Hematopoietic multipotent progenitor cell (in vitro differentiated cells): ENCODE measurements at regions not wholly inside any gene's neighbourhood (a gene's known extent, or its start where the extent isn't known, plus 50 kb on each side); places are given as distances from the start of the nearest gene placed in this dataset.
"Not testable (repeated sequence)": the region's sequence is repeated elsewhere in the genome, so short reads cannot be mapped to it uniquely, and the experiment has no call there.

Experiments used
- DNase-seq, 3 donors: peaks; one replicate each; pipeline ENCODE4 v3.0.0-alpha.2; 2011 to 2015; ENCODE audit warnings: low read depth in 2 of 3, low spot score in 2 of 3

DNA sequence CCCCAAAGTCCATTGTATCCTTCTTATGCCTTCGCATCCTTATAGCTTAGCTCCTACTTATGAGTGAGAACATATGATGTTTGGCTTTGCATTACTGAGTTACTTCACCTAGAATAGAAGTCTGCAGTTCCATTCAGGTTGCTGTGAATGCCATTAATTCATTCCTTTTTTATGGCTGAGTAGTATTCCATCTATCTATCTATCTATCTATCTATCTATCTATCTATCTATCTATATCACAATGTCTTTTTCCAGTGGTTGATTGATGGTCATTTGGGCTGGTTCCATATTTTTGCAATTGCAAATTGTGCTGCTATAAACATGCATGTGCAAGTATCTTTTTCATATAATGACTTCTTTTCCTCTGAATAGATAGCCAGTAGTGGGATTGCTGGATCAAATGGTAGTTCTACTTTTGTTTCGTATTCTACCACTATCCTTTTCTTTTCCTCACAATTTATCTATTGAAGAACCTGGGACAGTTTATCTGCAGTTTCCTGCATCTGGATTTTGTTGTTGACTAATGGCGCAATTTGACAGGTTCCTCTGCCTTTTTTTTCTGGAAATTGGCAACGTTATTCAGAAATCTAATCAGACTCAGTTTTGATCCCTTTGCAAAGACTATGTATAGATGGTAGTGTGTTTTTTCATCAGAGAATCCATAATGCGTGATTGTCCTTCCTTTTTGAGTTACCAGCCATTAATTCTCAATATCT is 287.2 kb downstream of the ARL4A start:
- DNase-seq: no peak

GRCh38 chr7:12975412-12975811 is 288.0 kb downstream of the ARL4A start:
- no peak for DNase-seq

GRCh38 chr7:12979181-12979580 is 291.7 kb downstream of the ARL4A start:
- no peak for DNase-seq

- no peak for DNase-seq
These were observed 294.7 kb downstream of the ARL4A start for GRCh38 chr7:12982178-12982577.

GRCh38 chr7:12984117-12984516 is 296.7 kb downstream of the ARL4A start:
- no peak for DNase-seq

DNA sequence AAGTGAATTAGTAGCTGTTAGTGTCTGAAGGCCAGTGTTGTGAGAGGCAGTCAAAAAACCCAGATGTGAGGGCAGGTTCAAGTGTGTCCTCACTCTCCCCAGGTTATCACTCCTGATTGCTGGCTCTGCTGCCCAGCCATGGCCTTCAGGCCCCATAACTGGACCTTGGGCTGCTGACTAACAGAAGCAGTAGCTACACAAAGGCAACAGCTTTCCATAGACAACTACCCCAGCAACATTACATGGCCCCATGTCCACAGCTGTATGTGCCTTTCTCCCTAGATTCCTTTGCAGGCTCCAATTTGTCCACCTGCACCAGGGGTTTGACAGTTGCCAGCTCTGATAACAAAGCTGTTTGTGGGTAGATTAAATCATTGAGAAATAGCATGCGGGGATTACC is 297.8 kb downstream of the ARL4A start:
- DNase-seq: no peak

GRCh38 chr7:12985752-12986151 is 298.3 kb downstream of the ARL4A start:
- DNase-seq: no peak

GRCh38 chr7:12987238-12987637 is 299.8 kb downstream of the ARL4A start:
- no peak for DNase-seq

GRCh38 chr7:12990440-12990839 is 303.0 kb downstream of the ARL4A start:
- DNase-seq: no peak

- no peak for DNase-seq
These were observed 305.6 kb downstream of the ARL4A start for GRCh38 chr7:12993025-12993424.

GRCh38 chr7:12995912-12996469 is 308.6 kb downstream of the ARL4A start:
- no peak for DNase-seq

GRCh38 chr7:13007331-13007730 is 319.9 kb downstream of the ARL4A start:
- DNase-seq: no peak

- no peak for DNase-seq
These were observed 322.1 kb downstream of the ARL4A start for GRCh38 chr7:13009517-13009916.

GRCh38 chr7:13014011-13014410 is 326.6 kb downstream of the ARL4A start:
- DNase-seq: no peak

DNA sequence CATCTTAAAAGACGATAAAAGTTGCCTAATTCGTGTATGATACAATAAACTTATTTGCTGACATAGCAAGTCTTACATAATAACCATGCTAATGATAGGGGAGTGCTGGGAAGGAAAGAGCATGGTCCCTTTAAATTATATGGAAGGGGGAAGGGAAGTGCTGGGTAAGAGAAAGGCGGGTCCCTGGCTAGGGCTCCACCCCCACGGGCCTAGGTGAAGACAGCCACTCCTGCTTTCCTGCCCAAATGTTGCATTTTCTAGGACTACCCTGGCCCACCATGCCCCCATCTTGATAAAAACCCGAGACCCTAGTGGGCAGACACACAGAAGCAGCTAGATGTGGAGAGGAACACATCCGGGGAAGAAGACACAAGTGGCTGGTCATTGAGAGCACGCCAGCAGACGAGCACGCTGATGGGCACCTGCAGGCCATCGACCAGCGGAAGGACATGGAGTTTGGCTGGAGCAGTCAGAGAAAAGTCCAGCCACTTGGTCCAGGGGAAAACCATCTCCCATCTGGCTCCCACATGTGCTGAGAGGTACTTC is 328.7 kb downstream of the ARL4A start:
- no peak for DNase-seq

DNA sequence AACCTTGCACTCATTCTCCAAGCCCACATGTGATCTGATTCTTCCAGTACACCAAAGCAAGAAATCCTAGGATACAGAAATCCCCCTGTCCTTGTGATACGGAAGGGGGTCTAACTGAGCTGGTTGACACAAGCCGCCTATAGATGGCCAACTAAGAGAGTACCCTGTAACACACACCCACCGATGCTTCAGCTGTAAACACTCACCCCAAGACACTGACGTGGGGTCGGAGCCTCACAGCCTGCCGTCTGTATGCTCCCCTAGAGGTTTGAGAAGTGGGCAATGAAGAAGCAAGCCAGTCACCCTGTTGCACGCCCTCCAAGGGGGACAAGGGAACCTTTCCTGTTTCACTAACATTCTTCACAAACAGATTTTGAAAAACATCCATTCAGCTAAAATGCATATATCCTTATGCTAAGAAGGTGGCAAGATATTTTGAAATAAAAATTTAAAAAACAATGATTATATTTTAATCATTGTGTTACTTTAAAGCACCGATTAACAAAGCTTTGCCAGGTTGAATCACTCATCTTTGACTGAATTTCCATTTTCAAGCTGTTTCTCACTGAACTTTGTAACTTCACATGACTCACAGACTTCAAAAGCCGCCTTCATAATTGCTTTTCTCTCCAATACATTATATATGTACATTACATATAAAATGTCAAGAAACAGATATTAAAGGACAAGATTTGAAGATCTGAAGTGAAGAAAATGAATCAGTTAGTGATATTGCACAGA is 329.3 kb downstream of the ARL4A start:
- no peak for DNase-seq

DNA sequence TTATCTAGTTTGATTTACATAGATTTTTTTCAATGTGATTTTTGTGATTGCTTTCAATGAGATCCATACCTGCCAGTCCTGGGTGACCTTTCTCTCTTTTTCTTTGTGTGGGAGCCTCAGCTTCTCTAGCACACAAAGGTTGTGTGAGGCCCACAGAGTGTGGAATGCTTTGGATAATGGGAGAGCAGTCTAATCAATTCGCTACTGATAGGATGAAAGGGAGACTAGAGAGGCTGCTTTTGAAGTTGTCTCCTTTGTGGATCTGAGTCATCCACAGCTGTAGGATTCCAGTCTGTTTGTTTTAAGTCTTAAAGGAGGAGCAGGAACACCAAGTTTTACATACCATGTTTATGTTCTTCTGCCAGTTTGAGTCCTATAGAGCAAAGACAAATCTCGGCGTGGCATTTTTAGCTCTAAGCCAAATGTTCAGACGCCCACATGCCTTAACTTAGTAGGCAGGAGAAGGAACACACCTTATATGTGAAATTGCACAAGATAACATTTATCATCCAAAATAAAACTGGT is 330.0 kb downstream of the ARL4A start:
- no peak for DNase-seq

DNA sequence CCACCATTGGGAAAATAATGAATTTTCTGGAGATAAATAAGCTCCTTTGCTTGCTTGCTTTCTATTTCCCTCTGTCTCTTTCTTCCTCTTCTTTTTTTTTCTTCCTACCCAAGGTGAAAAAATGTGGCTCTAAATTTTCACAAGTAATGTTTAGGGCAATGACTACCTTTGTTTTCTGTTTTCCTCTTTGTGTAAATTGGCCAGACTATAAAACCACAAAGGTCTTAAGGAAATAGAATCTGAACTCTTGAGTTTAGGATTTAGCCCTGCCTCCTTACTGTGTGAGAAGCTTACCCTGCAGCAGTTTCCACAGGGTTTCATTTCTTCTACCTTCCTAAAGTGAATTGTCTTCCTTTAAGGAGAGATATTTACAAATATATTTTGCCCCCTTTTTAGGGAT is 330.4 kb downstream of the ARL4A start:
- DNase-seq: no peak

- DNase-seq: no peak
These were observed 334.3 kb downstream of the ARL4A start for GRCh38 chr7:13021566-13022300.

DNA sequence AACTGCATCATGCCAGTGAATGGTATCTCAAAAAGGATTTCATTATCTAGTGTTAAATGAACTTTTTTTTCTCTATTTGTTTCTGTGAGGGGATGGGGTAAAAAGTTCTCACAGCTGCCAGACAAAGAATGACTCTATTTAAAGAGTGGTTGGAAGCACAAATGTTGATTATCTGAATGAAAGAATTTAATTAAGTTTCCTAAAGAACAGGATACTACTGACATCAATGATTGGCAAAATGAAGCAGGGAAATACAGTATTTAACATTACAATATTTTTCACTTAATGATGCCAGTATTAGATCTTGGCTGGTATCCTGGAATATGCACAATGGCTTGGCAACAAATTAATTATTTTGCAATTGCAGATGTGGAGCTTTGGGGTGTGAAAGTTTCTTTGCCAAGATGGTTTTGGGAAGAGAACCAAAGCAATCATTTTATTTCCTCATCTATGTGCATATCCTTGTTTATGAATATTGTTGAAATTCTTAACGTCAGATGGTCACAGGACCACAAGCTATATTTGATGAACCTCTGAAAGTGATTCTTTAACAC is 336.8 kb downstream of the ARL4A start:
- DNase-seq: no peak

DNA sequence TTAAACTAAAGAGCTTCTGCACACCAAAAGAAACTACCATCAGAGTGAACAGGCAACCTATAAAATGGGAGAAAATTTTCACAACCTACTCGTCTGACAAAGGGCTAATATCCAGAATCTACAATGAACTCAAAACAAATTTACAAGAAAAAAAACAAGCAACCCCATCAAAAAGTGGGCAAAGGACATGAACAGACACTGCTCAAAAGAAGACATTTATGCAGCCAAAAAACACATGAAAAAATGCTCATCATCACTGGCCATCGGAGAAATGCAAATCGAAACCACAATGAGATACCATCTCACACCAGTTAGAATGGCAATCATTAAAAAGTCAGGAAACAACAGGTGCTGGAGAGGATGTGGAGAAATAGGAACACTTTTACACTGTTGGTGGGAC is 337.6 kb downstream of the ARL4A start:
- not testable (repeated sequence) for DNase-seq
